Breast epithelium (tissue), 4 donors: ENCODE measurements at regions not wholly inside any gene's neighbourhood (a gene's known extent, or its start where the extent isn't known, plus 50 kb on each side); places are given as distances from the start of the nearest gene placed in this dataset.

Experiments
- DNase-seq, 2 donors: peaks; one replicate each; pipeline ENCODE4 v3.0.0-alpha.2; 2019; ENCODE audit warnings: low spot score in 2 of 2
- H3K27ac ChIP-seq, 2 donors: fragments of 200-600 bp; sonication (generic) in 1 of 2; one replicate each; pipeline ENCODE4 v1.5.1; 2016 to 2019; ENCODE audit warnings: mild to moderate bottlenecking in 1 of 2
- H3K27me3 ChIP-seq, 2 donors: fragments of 200-600 bp; sonication (generic) in 1 of 2; one replicate each; pipeline versions ENCODE4 v1.5.1 to v1.6.0; 2017 to 2019; ENCODE audit warnings: control low read depth in 1 of 2, mild to moderate bottlenecking in 1 of 2
- H3K36me3 ChIP-seq: fragments of 200-600 bp; one replicate; pipeline ENCODE4 v1.5.1; 2019
- H3K4me1 ChIP-seq, 2 donors: fragments of 200-600 bp; sonication (generic); one replicate each; pipeline ENCODE4 v1.5.1; 2016 to 2019; ENCODE audit warnings: control low read depth in 1 of 2
- H3K4me3 ChIP-seq, 3 donors: fragments of 200-600 bp; sonication (generic); 1 replicate in 2 of 3; 2 replicates in 1 of 3; pipeline ENCODE4 v1.5.1; 2016 to 2019; ENCODE audit warnings: mild to moderate bottlenecking in 3 of 3, moderate library complexity in 2 of 3
- H3K9me3 ChIP-seq, 2 donors: fragments of 200-600 bp; sonication (generic) in 1 of 2; one replicate each; pipeline ENCODE4 v1.5.1; 2016 to 2019; ENCODE audit warnings: control low read depth in 1 of 2
- POLR2A ChIP-seq: fragments of 450-650 bp; IDR thresholded peaks from one replicate; pipeline ENCODE4 v1.6.1; 2016; ENCODE audit warnings: antibody characterized with exemption, mild to moderate bottlenecking, moderate library complexity
- POLR2AphosphoS5 ChIP-seq, 3 donors: sonication (generic); formaldehyde crosslinking; IDR thresholded peaks; one replicate each; pipeline ENCODE4 v1.6.1; 2017; ENCODE audit warnings: antibody characterized with exemption in 3 of 3
- intact Hi-C: fragments of 100-400 bp; cut with DNase I; formaldehyde crosslinking; loops from one replicate; pipeline ENCODE4 v1.15.1; 2023; ENCODE audit warnings: low total_unique reads
- TF ChIP-seq, protein P1 (sequence below), 3 donors: fragments of 450-650 bp; IDR thresholded peaks; one replicate each; pipeline ENCODE4 v1.5.1; 2016 to 2017; ENCODE audit warnings: antibody characterized with exemption in 3 of 3, mild to moderate bottlenecking in 3 of 3, moderate library complexity in 3 of 3

DNA sequence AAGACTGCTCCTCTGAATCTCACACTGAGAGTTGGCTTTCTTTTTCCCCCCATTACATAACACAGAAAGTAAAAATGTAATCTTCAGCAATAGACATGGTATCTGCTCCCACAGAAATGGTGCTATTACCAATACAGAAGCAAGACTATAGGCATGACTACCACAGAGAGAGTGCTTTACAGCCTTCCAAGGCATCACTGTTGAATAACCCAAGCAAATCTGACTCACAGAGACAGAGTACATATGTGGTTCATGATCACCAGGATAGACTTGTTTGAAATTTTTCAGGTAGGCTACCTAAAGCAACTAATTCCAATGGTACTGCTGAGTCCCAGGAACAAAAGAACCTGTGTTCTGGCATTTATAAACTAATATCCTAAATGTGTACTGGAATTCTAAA, 1373.4 kb upstream of the C9orf72 start:
- intact Hi-C loops = no loop called here
- H3K27me3 ChIP-seq = no peaks in the 10 kb centered on the region

DNA sequence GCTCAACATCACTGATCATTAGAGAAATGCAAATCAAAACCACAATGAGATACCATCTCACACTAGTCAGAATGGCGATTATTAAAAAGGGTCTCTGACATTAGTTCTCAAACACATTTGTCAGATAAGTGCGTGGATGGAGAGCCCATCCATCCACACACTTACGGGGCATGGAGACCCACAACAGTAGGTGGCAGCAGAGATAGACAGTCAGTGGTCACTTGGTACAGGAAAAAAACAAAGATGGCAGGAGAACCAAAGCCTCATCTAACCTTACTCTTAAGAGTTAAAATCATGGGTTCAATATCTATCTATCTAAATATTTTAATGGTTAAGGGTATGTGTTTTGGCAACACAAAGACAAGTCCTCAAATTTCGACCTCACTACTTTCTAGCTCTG, 1378.7 kb upstream of the C9orf72 start:
- no peak for TF ChIP-seq POLR2A
- TF ChIP-seq, protein P1, sequence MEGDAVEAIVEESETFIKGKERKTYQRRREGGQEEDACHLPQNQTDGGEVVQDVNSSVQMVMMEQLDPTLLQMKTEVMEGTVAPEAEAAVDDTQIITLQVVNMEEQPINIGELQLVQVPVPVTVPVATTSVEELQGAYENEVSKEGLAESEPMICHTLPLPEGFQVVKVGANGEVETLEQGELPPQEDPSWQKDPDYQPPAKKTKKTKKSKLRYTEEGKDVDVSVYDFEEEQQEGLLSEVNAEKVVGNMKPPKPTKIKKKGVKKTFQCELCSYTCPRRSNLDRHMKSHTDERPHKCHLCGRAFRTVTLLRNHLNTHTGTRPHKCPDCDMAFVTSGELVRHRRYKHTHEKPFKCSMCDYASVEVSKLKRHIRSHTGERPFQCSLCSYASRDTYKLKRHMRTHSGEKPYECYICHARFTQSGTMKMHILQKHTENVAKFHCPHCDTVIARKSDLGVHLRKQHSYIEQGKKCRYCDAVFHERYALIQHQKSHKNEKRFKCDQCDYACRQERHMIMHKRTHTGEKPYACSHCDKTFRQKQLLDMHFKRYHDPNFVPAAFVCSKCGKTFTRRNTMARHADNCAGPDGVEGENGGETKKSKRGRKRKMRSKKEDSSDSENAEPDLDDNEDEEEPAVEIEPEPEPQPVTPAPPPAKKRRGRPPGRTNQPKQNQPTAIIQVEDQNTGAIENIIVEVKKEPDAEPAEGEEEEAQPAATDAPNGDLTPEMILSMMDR (IDR thresholded peaks at IDR 0.05) = no peak
- TF ChIP-seq POLR2AphosphoS5 (IDR thresholded peaks at IDR 0.05) = no peak
- DNase-seq = no peak
- H3K4me1 ChIP-seq = no peaks in the 10 kb centered on the region
- no peaks in the 10 kb centered on the region for H3K36me3 ChIP-seq
- no peaks in the 10 kb centered on the region for H3K27me3 ChIP-seq
- peaks cover 0 to 7% of the 10 kb centered on the region in 2 donors for H3K9me3 ChIP-seq
- H3K27ac ChIP-seq = no peak overlapping the region
- H3K4me3 ChIP-seq = no peak overlapping the region
- intact Hi-C loops = no loop called here

More for the DNA sequence above, 1373.4 kb upstream of the C9orf72 start:
- Histone ChIP-seq H3K36me3 (no peaks in the 10 kb centered on the region), H3K4me3 (no peak overlapping the region), H3K9me3 (peaks cover 0 to 7% of the 10 kb centered on the region in 2 donors), H3K4me1 (no peaks in the 10 kb centered on the region), H3K27ac (no peak overlapping the region)
- TF ChIP-seq POLR2A (no peak), POLR2AphosphoS5 (IDR thresholded peaks at IDR 0.05) (no peak)
- TF ChIP-seq, protein P1 (IDR thresholded peaks at IDR 0.05) = no peak
- no peak for DNase-seq

DNA sequence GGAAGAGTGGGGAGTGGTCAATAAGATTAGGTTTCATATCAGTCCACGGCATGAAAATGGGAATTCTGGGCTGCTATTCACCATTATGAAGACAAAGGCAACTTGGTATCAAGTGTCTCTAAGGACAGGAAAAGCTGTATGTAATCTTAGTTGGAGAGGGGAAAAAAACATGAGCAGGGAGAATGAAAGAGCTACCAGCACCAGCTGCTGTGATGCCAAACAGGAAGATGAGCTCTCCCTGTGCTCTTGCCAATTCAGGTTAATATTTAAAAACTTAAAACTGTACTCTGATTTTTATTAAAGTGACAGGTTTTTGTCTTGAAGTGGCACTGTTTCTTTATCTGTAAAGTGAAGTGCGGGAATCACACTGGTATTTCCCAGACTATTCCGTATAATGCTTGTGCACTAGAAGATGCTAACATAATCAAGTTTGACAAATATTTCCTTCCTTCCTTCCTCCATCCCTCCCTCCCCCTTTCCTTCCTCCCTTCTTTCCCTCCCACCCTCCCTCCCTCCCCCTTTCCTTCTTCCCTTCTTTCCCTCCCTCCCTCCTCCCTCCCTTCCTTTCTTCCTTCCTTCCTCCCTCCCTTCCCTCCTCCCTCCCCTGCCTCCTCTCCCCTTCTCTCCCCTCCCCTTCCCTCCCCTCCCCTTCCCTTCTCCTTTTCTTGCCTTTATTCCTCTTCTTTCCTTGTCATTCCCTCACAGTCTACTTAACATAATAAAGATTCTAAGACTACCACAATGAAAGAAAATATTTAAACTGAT, 1383.0 kb upstream of the C9orf72 start:
- TF ChIP-seq, protein P1 (IDR thresholded peaks at IDR 0.05) = no peak
- TF ChIP-seq POLR2AphosphoS5 (IDR thresholded peaks at IDR 0.05) (no peak), POLR2A (no peak)
- DNase-seq = no peak
- H3K27ac ChIP-seq = no peak overlapping the region
- H3K4me1 ChIP-seq = no peaks in the 10 kb centered on the region
- no peak overlapping the region for H3K4me3 ChIP-seq
- peaks cover 0 to under 1% of the 10 kb centered on the region in 2 donors for H3K9me3 ChIP-seq
- intact Hi-C loops = no loop called here
- H3K36me3 ChIP-seq = no peaks in the 10 kb centered on the region
- H3K27me3 ChIP-seq = no peaks in the 10 kb centered on the region

DNA sequence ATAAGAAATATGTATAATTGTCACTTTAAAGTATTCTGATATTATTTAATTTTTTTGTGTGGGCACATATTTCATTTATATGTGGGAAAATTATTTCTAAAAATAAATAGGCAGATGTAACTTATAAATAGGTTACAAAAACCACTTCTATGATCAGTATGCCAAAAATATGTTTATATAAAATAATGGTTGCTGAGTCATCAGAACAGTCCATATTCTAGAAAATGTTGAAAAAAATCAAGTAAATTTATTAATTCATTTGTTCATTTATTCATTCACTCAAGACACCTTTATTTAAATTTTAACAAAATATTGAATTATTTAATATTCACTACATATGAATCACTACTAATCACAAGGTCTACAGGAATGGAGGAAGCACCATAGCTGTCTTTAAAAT, 1387.3 kb upstream of the C9orf72 start:
- TF ChIP-seq POLR2AphosphoS5 (IDR thresholded peaks at IDR 0.05) (no peak), POLR2A (no peak)
- TF ChIP-seq, protein P1 (IDR thresholded peaks at IDR 0.05) = no peak
- Histone ChIP-seq H3K4me3 (no peak overlapping the region), H3K27ac (no peak overlapping the region), H3K27me3 (no peaks in the 10 kb centered on the region), H3K9me3 (no peaks in the 10 kb centered on the region), H3K4me1 (no peaks in the 10 kb centered on the region), H3K36me3 (peaks cover 4% of the 10 kb centered on the region)
- DNase-seq = no peak
- intact Hi-C loops = loop anchor here (5.0 kb wide), 1 partner anchor 757 kb away; no protein-coding TSS in a partner anchor

DNA sequence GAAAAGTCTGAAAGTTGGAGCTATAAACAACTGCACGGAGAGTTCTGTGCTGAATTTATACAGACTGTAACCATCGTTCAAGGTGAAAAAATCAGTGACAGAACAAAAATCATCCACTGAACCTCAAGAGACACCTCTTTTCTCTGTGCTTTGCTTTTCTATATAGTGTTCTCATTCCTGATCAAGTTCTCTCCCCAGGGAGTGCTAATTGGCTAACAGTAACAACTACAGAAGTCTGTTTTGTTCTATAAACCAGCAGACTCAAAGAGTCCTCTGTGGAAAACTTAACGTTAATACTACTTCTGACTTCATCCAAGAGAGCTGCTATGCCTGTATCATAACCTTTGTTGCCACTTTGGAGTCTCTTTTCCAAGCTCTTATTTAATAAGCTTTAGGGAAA, 1388.3 kb upstream of the C9orf72 start:
- Histone ChIP-seq H3K9me3 (no peaks in the 10 kb centered on the region), H3K4me1 (no peaks in the 10 kb centered on the region), H3K36me3 (peaks cover 4% of the 10 kb centered on the region), H3K27me3 (no peaks in the 10 kb centered on the region), H3K27ac (no peak overlapping the region), H3K4me3 (no peak overlapping the region)
- TF ChIP-seq POLR2A = no peak
- TF ChIP-seq, protein P1 (IDR thresholded peaks at IDR 0.05) = no peak
- TF ChIP-seq POLR2AphosphoS5 (IDR thresholded peaks at IDR 0.05) = no peak
- no peak for DNase-seq
- intact Hi-C loops = loop anchor here (5.0 kb wide), 1 partner anchor 756 kb away; no protein-coding TSS in a partner anchor
